SK-N-SH (cell line): ENCODE measurements at regions not wholly inside any gene's neighbourhood (a gene's known extent, or its start where the extent isn't known, plus 50 kb on each side); places are given as distances from the start of the nearest gene placed in this dataset.

Source experiments
- CHD2 ChIP-seq: fragments of 150-350 bp; IDR thresholded peaks from 2 replicates; pipeline ENCODE4 v1.6.1; 2018; ENCODE audit warnings: low read length; ENCODE audit not compliant: partially characterized antibody
- CTCF ChIP-seq: fragments of 200-600 bp; sonication (generic); IDR thresholded peaks from 2 replicates; pipeline ENCODE4 v1.6.1; 2017; ENCODE audit warnings: antibody characterized with exemption, mild to moderate bottlenecking, moderate library complexity
- ELF1 ChIP-seq: IDR thresholded peaks from 2 replicates; pipeline ENCODE4 v1.4.0; 2012
- NFIC ChIP-seq: IDR thresholded peaks from 2 replicates; pipeline ENCODE4 v1.4.0; 2012; ENCODE audit warnings: borderline replicate concordance
- POLR2AphosphoS5 ChIP-seq: IDR thresholded peaks from 2 replicates; pipeline ENCODE4 v1.6.1; 2012; ENCODE audit warnings: low read depth, low read length
- RCOR1 ChIP-seq: fragments of 150-350 bp; IDR thresholded peaks from 2 replicates; pipeline ENCODE4 v1.6.1; 2017; ENCODE audit warnings: antibody characterized with exemption, low read length
- RFX5 ChIP-seq: IDR thresholded peaks from 2 replicates; pipeline ENCODE4 v1.6.1; 2012; ENCODE audit warnings: mild to moderate bottlenecking, improper control_type of control experiment, low read length
- SMC3 ChIP-seq: IDR thresholded peaks from 2 replicates; pipeline ENCODE4 v1.6.1; 2012; ENCODE audit warnings: low read depth, low read length, improper control_type of control experiment
- YY1 ChIP-seq: IDR thresholded peaks from 2 replicates; pipeline ENCODE4 v1.4.0; 2012; ENCODE audit warnings: low read depth, mild to moderate bottlenecking
- TF ChIP-seq, protein P1 (sequence below): fragments of 150-350 bp; IDR thresholded peaks from 2 replicates; pipeline ENCODE4 v1.6.1; 2017; ENCODE audit warnings: antibody characterized with exemption, low read length, low read depth, borderline replicate concordance

GRCh38 chr6:63467247-63467954 lies 104.9 kb upstream of the LOC128125822 start:
- no peak for TF ChIP-seq CTCF
- no peak for TF ChIP-seq POLR2AphosphoS5
- no peak for TF ChIP-seq CHD2
- TF ChIP-seq, protein P1, sequence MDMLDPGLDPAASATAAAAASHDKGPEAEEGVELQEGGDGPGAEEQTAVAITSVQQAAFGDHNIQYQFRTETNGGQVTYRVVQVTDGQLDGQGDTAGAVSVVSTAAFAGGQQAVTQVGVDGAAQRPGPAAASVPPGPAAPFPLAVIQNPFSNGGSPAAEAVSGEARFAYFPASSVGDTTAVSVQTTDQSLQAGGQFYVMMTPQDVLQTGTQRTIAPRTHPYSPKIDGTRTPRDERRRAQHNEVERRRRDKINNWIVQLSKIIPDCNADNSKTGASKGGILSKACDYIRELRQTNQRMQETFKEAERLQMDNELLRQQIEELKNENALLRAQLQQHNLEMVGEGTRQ = no peak
- no peak for TF ChIP-seq RFX5
- no peak for TF ChIP-seq NFIC
- no peak for TF ChIP-seq RCOR1
- TF ChIP-seq ELF1 = no peak
- no peak for TF ChIP-seq SMC3
- no peak for TF ChIP-seq YY1
